NOMO-1 treated with DMSO at 0.1 percent for 48 hours (cell line): ENCODE measurements at regions not wholly inside any gene's neighbourhood (a gene's known extent, or its start where the extent isn't known, plus 50 kb on each side); places are given as distances from the start of the nearest gene placed in this dataset.

Source experiments
- DNase-seq: peaks from one replicate; lab custom pipeline; 2025; ENCODE audit not compliant: unreplicated experiment; lab: John Stamatoyannopoulos, UW

DNA sequence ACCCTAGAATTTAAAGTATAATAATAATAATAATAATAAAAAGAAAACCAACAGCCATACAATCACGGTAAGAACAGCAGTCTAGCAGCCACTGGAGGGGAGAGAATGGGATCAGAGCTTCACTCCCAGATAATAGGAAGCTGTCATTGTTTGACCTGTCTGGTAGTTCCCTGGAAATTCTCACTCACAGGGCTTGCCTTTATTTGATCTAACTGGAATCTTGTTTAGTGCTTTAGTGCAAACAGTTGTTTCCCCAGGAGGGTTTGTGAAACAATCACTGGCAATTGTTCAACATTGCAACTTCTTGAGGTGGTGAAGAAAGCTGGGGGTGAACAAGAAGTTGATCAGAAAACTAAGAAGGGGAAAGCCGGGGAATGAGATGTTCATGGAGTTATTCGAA, 68.7 kb upstream of the PTCSC3 start:
- no peak for DNase-seq

DNA sequence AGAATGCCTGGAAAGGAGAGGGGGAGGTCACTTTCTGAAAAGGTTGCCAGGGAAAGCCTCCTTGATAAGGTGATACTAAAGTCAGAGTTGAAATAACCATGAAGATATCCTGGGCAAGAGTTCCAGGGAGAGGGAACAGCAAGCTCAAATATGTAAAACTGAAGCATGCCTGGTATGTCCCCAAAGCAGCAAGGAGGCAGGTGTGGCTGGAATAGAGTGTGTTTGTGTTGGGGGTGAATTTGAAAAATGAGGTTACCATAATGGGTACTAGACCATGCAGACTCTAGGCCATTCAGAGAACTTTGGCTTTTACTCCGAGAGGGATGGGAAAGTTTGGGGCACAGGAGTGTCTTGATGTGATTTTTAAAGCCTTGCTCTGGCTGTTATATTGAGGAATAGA, 66.7 kb upstream of the PTCSC3 start:
- no peak for DNase-seq

DNA sequence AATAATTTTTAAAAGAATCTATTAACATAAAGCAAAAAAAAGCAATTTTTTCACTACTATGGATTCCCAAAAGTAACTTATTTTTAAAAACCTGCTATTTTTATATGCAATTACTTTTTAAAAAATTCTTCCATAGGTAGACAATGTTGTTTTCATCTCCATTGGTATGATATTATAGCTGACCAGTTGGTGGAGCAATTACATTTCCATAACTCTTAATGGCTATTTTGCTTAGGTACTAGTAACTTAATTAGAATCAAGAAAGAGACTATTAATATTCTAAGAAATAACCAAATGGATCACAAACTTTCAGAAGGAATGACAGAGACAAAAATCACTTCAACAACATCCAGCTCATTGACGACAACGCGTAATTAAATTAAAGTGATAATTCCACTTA, 64.7 kb upstream of the PTCSC3 start:
- no peak for DNase-seq

DNA sequence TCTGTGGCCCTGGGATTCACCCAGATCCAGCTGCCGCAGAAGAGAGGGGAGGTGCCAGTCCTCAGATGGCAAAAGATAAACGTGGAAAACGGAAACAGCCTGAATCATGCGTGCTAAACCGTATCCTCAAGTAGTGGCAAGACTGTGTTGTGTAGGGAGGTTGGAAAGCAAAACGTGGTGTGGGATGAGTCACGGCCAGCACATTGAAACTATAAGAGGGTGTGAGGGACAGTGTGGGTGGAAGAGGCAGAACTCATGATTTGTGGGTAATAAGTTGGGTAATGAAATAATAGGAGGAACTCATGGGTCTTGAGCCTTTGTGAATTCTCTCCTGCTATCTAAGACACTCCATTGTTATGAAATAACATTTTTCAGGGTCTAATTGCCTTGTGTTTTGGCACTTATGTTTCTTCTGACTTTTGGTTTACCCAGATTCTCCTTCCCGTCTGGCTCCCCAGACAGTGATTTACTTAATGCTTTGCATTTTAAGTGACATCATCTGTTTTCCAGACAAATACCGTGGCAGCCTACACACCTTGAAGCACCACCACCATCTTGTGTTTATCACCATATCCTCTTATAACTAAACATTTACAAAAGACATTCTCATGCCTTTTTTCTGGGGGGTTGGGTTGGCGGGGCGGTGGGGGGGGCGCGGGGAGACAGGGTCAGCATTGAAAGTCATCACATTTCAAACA, 62.3 kb upstream of the PTCSC3 start:
- DNase-seq, result peak; percentile 73

DNA sequence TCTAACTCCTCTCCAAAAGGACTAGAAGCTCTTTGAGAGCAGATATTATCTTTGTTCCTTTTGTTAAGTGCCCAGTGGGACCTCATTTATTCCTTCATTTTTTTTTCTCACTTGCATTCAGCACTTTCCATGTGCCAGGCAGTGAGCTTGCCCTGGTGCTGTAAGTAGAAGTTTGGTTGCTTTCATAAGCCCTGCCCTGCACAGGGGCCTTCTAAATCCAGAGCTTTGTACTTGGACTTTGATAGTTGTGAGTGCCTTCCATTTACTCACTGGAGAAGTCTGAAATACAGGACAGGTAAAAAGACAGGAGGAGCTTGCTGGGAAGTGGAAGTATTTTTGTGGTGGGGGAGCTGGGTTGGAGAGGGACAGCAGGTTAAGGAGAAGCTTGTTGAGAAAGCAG, 56.7 kb upstream of the PTCSC3 start:
- no peak for DNase-seq

GRCh38 chr14:36229262-36229661, 52.7 kb upstream of the PTCSC3 start:
- no peak for DNase-seq

DNA sequence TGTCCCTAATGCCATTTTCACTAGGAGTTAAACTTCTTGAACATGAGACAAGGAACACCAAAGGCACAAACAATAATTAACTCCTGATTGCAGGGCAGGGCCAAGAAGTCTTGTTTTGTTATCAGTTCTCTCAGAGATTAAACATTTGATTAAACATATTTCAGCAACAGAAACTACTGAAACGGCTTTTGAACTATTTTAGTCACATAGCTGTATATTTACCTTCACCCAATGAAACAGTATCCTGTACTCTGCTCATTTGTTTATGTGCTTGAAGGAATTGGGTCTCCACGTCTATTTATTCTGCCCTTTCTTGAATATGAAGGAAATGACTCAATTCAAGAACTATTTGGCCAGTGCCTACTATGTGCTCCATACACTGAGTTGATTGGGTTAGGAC, 51.3 kb upstream of the PTCSC3 start:
- DNase-seq, result no peak

GRCh38 chr14:36227344-36227743, 50.8 kb upstream of the PTCSC3 start:
- no peak for DNase-seq
